Transverse colon (tissue), 4 donors: ENCODE measurements at regions not wholly inside any gene's neighbourhood (a gene's known extent, or its start where the extent isn't known, plus 50 kb on each side); places are given as distances from the start of the nearest gene placed in this dataset.

Experiments
- DNase-seq: peaks from one replicate; pipeline ENCODE4 v3.0.0-alpha.2; 2019
- H3K27ac ChIP-seq, 4 donors: fragments of 200-600 bp; sonication (generic); 2 replicates each; pipeline ENCODE4 v1.5.1; 2016 to 2018; ENCODE audit warnings: inconsistent platforms in 4 of 4
- H3K27me3 ChIP-seq: fragments of 200-600 bp; sonication (generic); 2 replicates; pipeline ENCODE4 v1.5.1; 2017; ENCODE audit warnings: inconsistent platforms
- H3K36me3 ChIP-seq, 4 donors: fragments of 200-600 bp; sonication (generic); 2 replicates each; pipeline ENCODE4 v1.5.1; 2017 to 2019; ENCODE audit warnings: inconsistent platforms in 4 of 4
- H3K4me1 ChIP-seq, 4 donors: fragments of 200-600 bp; sonication (generic); 2 replicates each; pipeline ENCODE4 v1.5.1; 2017 to 2020; ENCODE audit warnings: inconsistent platforms in 4 of 4
- H3K4me3 ChIP-seq, 4 donors: fragments of 200-600 bp; sonication (generic); 1 replicate in 1 of 4; 2 replicates in 3 of 4; pipeline versions ENCODE4 v1.5.1 to v1.6.1; 2017 to 2019; ENCODE audit warnings: inconsistent platforms in 4 of 4
- H3K9me3 ChIP-seq, 2 donors: fragments of 200-600 bp; sonication (generic); 2 replicates each; pipeline ENCODE4 v1.5.1; 2017 to 2019; ENCODE audit warnings: inconsistent platforms in 2 of 2
- CTCF ChIP-seq, 5 experiments: fragments of 200-600 bp in 3 of 5; fragments of 450-650 bp in 2 of 5; sonication (generic) in 3 of 5; IDR thresholded peaks; 1 replicate in 2 of 5; 2 replicates in 3 of 5; pipeline ENCODE4 v1.5.1; 2016 to 2017; ENCODE audit warnings: antibody characterized with exemption in 5 of 5, inconsistent platforms in 3 of 5, mild to moderate bottlenecking in 2 of 5, moderate library complexity in 1 of 5
- EP300 ChIP-seq: sonication (generic); formaldehyde crosslinking; IDR thresholded peaks from one replicate; pipeline ENCODE4 v1.6.1; 2017; ENCODE audit warnings: antibody characterized with exemption, low read depth
- POLR2A ChIP-seq: fragments of 450-650 bp; IDR thresholded peaks from one replicate; pipeline ENCODE4 v1.6.1; 2016; ENCODE audit warnings: antibody characterized with exemption, mild to moderate bottlenecking, moderate library complexity
- POLR2AphosphoS5 ChIP-seq, 3 donors: sonication (generic); formaldehyde crosslinking; IDR thresholded peaks; one replicate each; pipeline ENCODE4 v1.6.1; 2016; ENCODE audit warnings: antibody characterized with exemption in 3 of 3
- WGBS, 2 donors: methylation state at CpG; one replicate each; pipeline ENCODE4 v1.1.5; 2018; ENCODE audit warnings: low coverage in 1 of 2; 5-methylcytosine and 5-hydroxymethylcytosine counted together
- in situ Hi-C, 4 donors: fragments of 200-750 bp; cut with MboI; loops; one replicate each; pipeline versions ENCODE4 v1.15.0 to v1.15.1; 2017; ENCODE audit warnings: low sequenced_read_pairs in 3 of 4, low pct_ligation_motif_present in 1 of 4, low pct_unique_long_range_greater_than_20kb in 1 of 4
- intact Hi-C: fragments of 100-400 bp; cut with DNase I; formaldehyde crosslinking; loops from one replicate; pipeline ENCODE4 v1.15.1; 2023; ENCODE audit warnings: low total_unique reads

GRCh38 chr2:177072090-177072489, 140.5 kb upstream of the HNRNPA3 start:
- DNase-seq: no peak
- H3K4me3 ChIP-seq: no peak overlapping the region
- H3K4me1 ChIP-seq: no peaks in the 10 kb centered on the region
- 37 to 48% methylated on average over 2 of the region's 2 CpGs for WGBS, 2 donors
- intact Hi-C loops (no loop called here), in situ Hi-C loops (no loop called here)
- no peaks in the 10 kb centered on the region for H3K36me3 ChIP-seq
- H3K27ac ChIP-seq: peak overlapping the region in 1 of 4 donors; percentile 15
- TF ChIP-seq EP300: no peak
- no peak for TF ChIP-seq CTCF (IDR thresholded peaks at IDR 0.05)
- no peak for TF ChIP-seq POLR2AphosphoS5 (IDR thresholded peaks at IDR 0.05)
- TF ChIP-seq POLR2A: no peak
- H3K27me3 ChIP-seq: no peaks in the 10 kb centered on the region
- no peaks in the 10 kb centered on the region for H3K9me3 ChIP-seq

- no peak for TF ChIP-seq CTCF (IDR thresholded peaks at IDR 0.05)
- TF ChIP-seq POLR2AphosphoS5 (IDR thresholded peaks at IDR 0.05): no peak
- TF ChIP-seq EP300: no peak
- TF ChIP-seq POLR2A: no peak
- Histone ChIP-seq H3K9me3 (no peaks in the 10 kb centered on the region), H3K4me3 (no peak overlapping the region), H3K4me1 (peaks cover 0 to under 1% (median 0%) of the 10 kb centered on the region in 4 donors), H3K36me3 (no peaks in the 10 kb centered on the region), H3K27me3 (no peaks in the 10 kb centered on the region), H3K27ac (peak overlapping the region in 1 of 4 donors; percentile 0)
- intact Hi-C loops (no loop called here), in situ Hi-C loops (no loop called here)
- DNase-seq: no peak
These were observed 139.0 kb upstream of the HNRNPA3 start for GRCh38 chr2:177073611-177074010.

GRCh38 chr2:177074099-177074710, 138.4 kb upstream of the HNRNPA3 start:
- no peaks in the 10 kb centered on the region for H3K27me3 ChIP-seq
- no peaks in the 10 kb centered on the region for H3K36me3 ChIP-seq
- intact Hi-C loops: no loop called here
- WGBS, 2 donors: 76 to 90% methylated on average over 5 of the region's 5 CpGs
- in situ Hi-C loops: no loop called here
- peak overlapping the region in 1 of 4 donors; percentile 0 for H3K27ac ChIP-seq
- H3K9me3 ChIP-seq: no peaks in the 10 kb centered on the region
- no peak for DNase-seq
- no peak for TF ChIP-seq EP300
- no peak for TF ChIP-seq POLR2A
- TF ChIP-seq CTCF (IDR thresholded peaks at IDR 0.05): no peak
- no peak for TF ChIP-seq POLR2AphosphoS5 (IDR thresholded peaks at IDR 0.05)
- H3K4me3 ChIP-seq: no peak overlapping the region
- H3K4me1 ChIP-seq: peaks cover 0 to 2% (median 0%) of the 10 kb centered on the region in 4 donors

GRCh38 chr2:177075254-177075653, 137.3 kb upstream of the HNRNPA3 start:
- no peaks in the 10 kb centered on the region for H3K9me3 ChIP-seq
- no peak for DNase-seq
- H3K36me3 ChIP-seq: no peaks in the 10 kb centered on the region
- intact Hi-C loops (no loop called here), in situ Hi-C loops (no loop called here)
- 13 to 14% methylated on average over 3 of the region's 3 CpGs for WGBS, 2 donors
- TF ChIP-seq CTCF (IDR thresholded peaks at IDR 0.05): no peak
- no peak for TF ChIP-seq EP300
- no peak for TF ChIP-seq POLR2AphosphoS5 (IDR thresholded peaks at IDR 0.05)
- TF ChIP-seq POLR2A: no peak
- H3K27ac ChIP-seq: peak overlapping the region in 1 of 4 donors; percentile 82
- peaks cover 0 to 2% (median 0%) of the 10 kb centered on the region in 4 donors for H3K4me1 ChIP-seq
- H3K27me3 ChIP-seq: no peaks in the 10 kb centered on the region
- no peak overlapping the region for H3K4me3 ChIP-seq
